ENCODE measurements at regions not wholly inside any gene's neighbourhood (a gene's known extent, or its start where the extent isn't known, plus 50 kb on each side); places are given as distances from the start of the nearest gene placed in this dataset.

- peaks cover 12% of the 10 kb centered on the region; the same call in 1 of the 2 replicates for H3K27me3 ChIP-seq (ENCODE audit: control insufficient read depth, insufficient read depth, low read length)
- DNase-seq (ENCODE audit: low read depth, low spot score), result no peak
- H3K4me1 ChIP-seq (ENCODE audit: control insufficient read depth, insufficient read depth, low read length), result 0 out of 2 replicates have a peak, but pooled peaks cover 5% of the 10 kb centered on the region
Observed at GRCh38 chr11:69896250-69896649, 77.0 kb upstream of the FGF3 start.

GRCh38 chr11:69898123-69898522 lies 78.9 kb upstream of the FGF3 start:
- H3K27ac ChIP-seq (ENCODE audit: low read length), result no peak overlapping the region
- no peaks in the 10 kb centered on the region for H3K36me3 ChIP-seq (ENCODE audit: control insufficient read depth, insufficient read depth, low read length)
- no TSS peak for BruUV-seq (replicated peaks)
- no peak for TF ChIP-seq CTCF (IDR thresholded peaks at IDR 0.05)
- TF ChIP-seq REST (IDR thresholded peaks at IDR 0.05; ENCODE audit: insufficient read depth in 1 of 2, low read depth in 2 of 2, low read length in 1 of 2), result no peak
- TF ChIP-seq TCF7L2 (IDR thresholded peaks at IDR 0.05; ENCODE audit: low read depth, low read length), result no peak
- TF ChIP-seq SIN3A (IDR thresholded peaks at IDR 0.05; ENCODE audit: borderline replicate concordance, insufficient read depth, low read depth, low read length), result no peak
- TF ChIP-seq POLR2AphosphoS5 (IDR thresholded peaks at IDR 0.05; ENCODE audit: low read depth, low read length), result no peak
- ATAC-seq (no peak), DNase-seq (ENCODE audit: low read depth, low spot score) (no peak)
- CTCF ChIA-PET, result interaction anchor here (1.0 kb wide), 1 partner anchor 14 kb away, joined by 4 read pairs; no protein-coding TSS in a partner anchor
- H3K9me3 ChIP-seq (ENCODE audit: control insufficient read depth, insufficient read depth, low read depth, low read length), result no peaks in the 10 kb centered on the region
- intact Hi-C loops (cut with micrococcal nuclease; ENCODE audit: unreplicated experiment), result no loop called here
- peaks cover 12% of the 10 kb centered on the region; the same call in 1 of the 2 replicates for H3K27me3 ChIP-seq (ENCODE audit: control insufficient read depth, insufficient read depth, low read length)
- no peak overlapping the region for H3K4me3 ChIP-seq (ENCODE audit: low read depth in 2 of 2, low read length in 2 of 2)
- in situ Hi-C loops (cut with HindIII; ENCODE audit: low pct_unique_long_range_greater_than_20kb, low sequenced_read_pairs), result no loop called here
- POLR2A ChIA-PET, result no interaction called here
- no peaks in the 10 kb centered on the region for H3K4me1 ChIP-seq (ENCODE audit: control insufficient read depth, insufficient read depth, low read length)

More at GRCh38 chr11:69896250-69896649, 77.0 kb upstream of the FGF3 start:
- intact Hi-C loops (cut with micrococcal nuclease; ENCODE audit: unreplicated experiment) (no loop called here), in situ Hi-C loops (cut with HindIII; ENCODE audit: low pct_unique_long_range_greater_than_20kb, low sequenced_read_pairs) (no loop called here)
- Histone ChIP-seq H3K27ac (ENCODE audit: low read length) (no peak overlapping the region), H3K9me3 (ENCODE audit: control insufficient read depth, insufficient read depth, low read depth, low read length) (no peaks in the 10 kb centered on the region), H3K36me3 (ENCODE audit: control insufficient read depth, insufficient read depth, low read length) (no peaks in the 10 kb centered on the region), H3K4me3 (ENCODE audit: low read depth in 2 of 2, low read length in 2 of 2) (no peak overlapping the region)
- TF ChIP-seq SIN3A (IDR thresholded peaks at IDR 0.05; ENCODE audit: borderline replicate concordance, insufficient read depth, low read depth, low read length) (no peak), REST (IDR thresholded peaks at IDR 0.05; ENCODE audit: insufficient read depth in 1 of 2, low read depth in 2 of 2, low read length in 1 of 2) (no peak), POLR2AphosphoS5 (IDR thresholded peaks at IDR 0.05; ENCODE audit: low read depth, low read length) (no peak), TCF7L2 (IDR thresholded peaks at IDR 0.05; ENCODE audit: low read depth, low read length) (no peak), CTCF (IDR thresholded peaks at IDR 0.05) (no peak)
- no peak for ATAC-seq
- ChIA-PET POLR2A (no interaction called here), CTCF (no interaction called here)
- no TSS peak for BruUV-seq (replicated peaks)

Measured in Panc1 (cell line).